Inflammatory macrophage (primary cell): ENCODE measurements at regions not wholly inside any gene's neighbourhood (a gene's known extent, or its start where the extent isn't known, plus 50 kb on each side); places are given as distances from the start of the nearest gene placed in this dataset.

ENCODE experiments used
- DNase-seq, 2 donors: peaks; one replicate each; pipeline ENCODE4 v3.0.0-alpha.2; 2020 to 2022

- no peak for DNase-seq
These were observed 206.5 kb upstream of the PPP2R2D start for GRCh38 chr10:131694168-131694780.

DNA sequence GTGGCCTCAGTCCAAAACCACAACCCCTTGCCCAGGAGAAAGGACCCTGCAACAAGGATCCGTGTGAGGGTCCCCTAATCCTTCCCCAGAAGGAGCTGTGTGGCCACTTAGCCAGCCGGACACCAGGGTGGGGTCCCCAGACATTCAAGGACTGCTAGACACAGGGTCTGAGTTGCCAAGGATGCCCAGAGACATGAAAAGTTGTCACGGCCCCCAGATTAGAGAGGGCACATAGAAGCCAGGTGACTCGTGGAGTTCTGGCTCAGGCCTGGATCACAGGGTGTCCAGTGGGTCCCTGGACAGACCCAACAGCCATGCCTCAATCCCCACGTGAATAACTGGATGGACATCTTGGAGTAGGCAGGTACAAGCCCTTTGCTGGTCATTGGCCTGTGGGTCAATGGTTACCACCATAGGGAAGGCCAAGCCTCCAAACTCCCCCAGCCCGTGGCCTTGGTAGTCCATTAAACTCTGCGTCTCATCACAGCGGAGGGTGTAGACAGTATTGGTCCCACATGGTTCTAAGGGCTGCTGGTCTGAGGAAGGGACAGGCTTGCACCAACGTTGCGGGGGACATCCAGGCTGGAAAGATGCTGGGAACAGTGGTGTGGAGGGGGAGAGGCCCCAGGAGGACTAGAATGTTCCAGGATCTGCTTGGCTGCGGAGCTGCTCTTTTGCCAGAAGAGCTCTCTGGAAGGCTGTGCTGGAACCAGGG, 205.9 kb upstream of the PPP2R2D start:
- no peak for DNase-seq

GRCh38 chr10:131695496-131696165, 205.2 kb upstream of the PPP2R2D start:
- no peak for DNase-seq

GRCh38 chr10:131697476-131698128, 203.2 kb upstream of the PPP2R2D start:
- no peak for DNase-seq

GRCh38 chr10:131698232-131698631, 202.6 kb upstream of the PPP2R2D start:
- DNase-seq, result no peak

- no peak for DNase-seq
These were observed 201.8 kb upstream of the PPP2R2D start for GRCh38 chr10:131698986-131699385.

DNA sequence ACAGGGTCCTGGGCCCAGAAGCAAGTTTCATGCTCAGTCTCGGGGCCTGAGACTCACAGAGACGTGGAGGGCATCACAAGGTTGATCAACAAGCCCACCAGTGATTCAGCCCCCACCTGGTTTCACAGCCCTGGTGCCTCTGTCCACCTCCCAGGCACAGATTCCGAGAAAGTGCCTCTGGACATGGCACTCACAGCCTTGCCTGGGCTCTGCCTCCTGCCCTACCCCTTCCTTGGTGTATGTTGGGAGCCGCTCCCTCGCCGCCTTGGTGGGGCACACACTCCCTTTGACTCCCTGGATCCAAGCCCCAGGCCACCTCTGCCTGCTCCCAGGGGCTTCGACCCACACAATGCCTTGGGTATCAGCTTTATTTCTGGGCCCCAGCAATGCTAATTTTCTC, 200.8 kb upstream of the PPP2R2D start:
- DNase-seq, result no peak

- no peak for DNase-seq
These were observed 200.3 kb upstream of the PPP2R2D start for GRCh38 chr10:131700506-131700905.

- DNase-seq, result no peak
These were observed 199.5 kb upstream of the PPP2R2D start for GRCh38 chr10:131701131-131701947.

GRCh38 chr10:131702531-131703356, 198.1 kb upstream of the PPP2R2D start:
- no peak for DNase-seq

GRCh38 chr10:131703541-131703940, 197.3 kb upstream of the PPP2R2D start:
- DNase-seq, result no peak

DNA sequence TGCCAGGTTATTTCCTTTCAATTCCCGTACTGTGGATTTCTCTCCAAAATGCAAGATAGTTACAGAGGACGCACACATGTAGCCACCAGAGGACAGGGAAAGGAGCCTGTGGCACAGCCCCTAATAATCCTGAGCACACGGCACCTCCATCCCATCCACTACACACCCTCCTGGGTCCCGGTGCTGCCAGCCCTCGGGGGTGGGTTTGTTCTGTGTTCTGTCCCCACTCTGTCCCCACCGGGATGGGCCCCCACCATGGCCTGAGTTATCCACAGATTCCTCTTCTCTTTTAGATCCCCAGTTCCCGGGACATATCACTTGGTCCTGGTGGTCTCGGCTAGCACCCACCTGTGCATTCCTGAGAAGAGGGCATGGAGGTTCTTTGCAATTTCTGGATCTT, 196.9 kb upstream of the PPP2R2D start:
- DNase-seq, result no peak

GRCh38 chr10:131706476-131706875, 194.3 kb upstream of the PPP2R2D start:
- DNase-seq, result no peak

- DNase-seq, result no peak
These were observed 193.9 kb upstream of the PPP2R2D start for GRCh38 chr10:131706952-131707351.

DNA sequence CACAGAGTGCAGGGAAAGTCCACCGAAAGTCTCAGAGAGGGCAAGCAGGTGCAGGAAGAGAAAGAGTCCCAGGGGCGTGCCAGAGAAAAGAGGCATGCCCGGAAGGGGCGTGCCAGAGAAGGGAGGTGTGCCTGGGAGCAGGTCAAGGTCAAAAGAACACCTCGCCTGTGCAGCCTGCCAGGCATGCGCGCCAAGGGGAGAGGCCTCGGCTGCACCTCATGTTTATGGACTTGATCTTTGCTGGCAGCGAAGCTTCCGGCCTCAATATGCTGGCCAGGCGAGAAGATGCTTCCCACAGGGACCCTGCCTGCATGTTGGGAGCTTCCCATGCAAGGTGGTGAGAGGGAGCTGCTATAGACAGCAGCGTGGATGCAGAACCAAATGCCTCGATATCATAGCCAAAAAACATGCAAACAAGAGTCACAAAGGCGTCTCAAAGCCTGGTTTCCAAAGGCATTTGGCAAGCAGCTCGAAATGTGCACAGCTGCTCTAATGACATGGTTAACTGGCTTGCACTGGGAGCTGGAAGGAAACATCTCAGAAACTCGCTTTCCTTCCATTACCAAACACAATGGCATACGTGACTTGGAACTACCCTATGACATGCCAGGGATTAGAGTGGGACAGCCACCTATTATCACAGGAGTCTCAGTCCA, 192.5 kb upstream of the PPP2R2D start:
- DNase-seq, result no peak

DNA sequence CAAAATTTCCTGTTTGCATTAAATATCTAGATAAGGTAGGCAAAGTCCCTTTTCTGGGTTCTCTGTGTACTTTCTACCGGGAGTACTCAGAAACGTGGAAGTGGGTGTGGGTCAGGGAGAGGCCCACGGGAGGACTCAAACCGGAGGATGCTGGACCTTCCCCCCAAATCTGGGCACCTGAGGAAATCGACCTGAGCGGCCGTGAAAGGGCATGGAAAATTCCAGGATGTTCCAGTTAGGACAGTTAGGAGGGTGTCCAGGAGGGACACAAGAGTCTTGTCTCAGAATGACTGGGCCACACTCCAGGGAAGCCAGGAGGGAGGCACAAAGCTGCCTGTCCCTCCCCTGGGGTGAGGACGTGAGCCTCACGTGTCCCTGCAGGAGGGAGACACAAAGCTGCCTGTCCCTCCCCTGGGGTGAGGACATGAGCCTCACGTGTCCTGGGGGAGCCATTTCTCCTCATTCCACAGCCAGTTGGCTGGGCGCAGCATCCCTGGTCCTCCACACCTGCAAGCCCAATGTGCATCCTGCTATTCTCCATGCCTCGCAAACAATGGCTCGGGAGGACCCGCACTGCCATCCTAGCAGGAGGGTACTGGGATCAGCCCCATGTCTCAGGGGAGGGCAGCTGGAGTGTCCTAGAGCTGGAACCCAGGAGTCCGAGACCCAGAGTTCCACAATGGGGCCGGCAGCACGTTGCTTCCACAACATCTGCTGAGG, 190.5 kb upstream of the PPP2R2D start:
- DNase-seq, result no peak

DNA sequence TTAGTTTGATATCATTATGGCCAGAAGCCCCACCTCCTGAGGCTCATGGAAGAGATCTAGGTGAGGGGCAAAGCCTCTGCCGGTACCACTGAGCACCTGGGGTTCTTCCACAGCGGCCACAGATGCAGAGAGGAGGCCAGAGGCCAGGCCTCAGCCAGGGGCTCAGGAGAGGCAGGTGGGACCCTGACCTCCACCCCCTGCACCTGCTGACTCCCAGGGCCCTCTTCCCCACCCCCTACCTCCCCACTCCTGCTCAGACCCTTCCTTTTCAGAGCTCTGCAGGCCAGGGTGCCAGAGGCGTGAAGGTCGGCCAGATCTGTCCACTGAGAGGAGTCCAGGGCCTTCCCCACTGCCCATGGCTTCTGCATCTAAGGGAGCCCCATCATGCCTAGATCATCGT, 178.7 kb upstream of the PPP2R2D start:
- no peak for DNase-seq

- no peak for DNase-seq
These were observed 178.1 kb upstream of the PPP2R2D start for GRCh38 chr10:131722525-131723264.

DNA sequence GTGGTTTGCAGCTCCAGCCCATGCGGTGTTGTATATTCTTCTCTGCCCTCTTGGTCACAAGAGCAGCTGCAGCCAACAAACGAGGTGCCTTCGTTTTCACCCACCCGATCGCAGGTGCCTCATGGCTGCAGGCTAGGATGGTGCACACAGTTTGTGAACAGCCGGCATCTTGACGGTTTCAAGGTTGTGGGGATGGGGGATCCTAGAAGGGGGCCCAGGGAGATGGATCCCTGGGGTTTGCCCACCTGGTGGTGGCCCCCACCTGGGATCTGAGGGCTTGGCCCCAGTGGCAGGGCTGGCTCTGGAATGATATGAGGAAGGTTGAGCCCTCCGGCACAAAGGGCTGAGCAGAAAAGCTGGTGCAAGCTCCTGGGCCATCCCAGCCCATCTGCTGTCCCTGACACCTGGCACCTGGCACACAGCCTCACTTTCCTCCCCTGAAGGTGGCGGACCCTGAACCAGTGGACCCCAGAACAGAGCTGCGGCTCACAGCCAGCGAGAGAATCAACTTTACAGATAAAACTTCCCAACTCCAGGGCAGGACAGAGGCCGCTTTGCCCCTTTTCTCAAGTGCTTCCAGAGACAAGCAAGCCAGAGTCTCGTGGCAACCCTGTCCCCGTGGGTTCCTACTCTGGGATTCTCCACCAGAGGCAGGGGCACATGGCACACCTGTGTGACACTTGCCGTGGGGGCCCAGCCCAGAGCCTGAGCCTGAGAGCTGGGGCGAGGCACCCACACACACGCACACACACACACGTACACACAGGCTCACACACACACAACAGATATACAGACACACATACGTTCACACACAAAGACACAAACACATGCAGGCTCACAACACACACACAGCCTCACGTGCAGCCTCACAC, 177.3 kb upstream of the PPP2R2D start:
- DNase-seq, result no peak
